ENCODE measurements at regions not wholly inside any gene's neighbourhood (a gene's known extent, or its start where the extent isn't known, plus 50 kb on each side); places are given as distances from the start of the nearest gene placed in this dataset.

DNA sequence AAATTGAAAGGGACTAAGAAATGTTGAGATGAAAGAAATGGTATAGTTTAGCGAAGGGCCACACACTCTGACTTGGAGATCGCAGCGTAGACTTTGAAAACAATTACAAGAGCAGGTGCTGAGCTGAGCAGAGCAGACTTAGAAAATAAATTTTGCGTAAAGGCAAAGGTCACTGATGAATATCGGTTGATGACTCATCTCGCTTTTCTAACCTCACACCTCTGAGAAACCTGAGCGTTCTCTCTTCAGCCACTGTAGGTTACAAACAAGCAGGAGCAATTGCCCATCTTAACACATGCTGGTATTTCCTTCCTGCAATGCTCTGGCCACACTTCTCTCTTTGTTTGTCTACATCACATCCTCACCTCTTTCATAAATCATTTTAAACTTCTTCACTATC is 190.6 kb upstream of the C9orf72 start:
- no peak for DNase-seq (ENCODE audit: extremely low read depth, low read depth)
- TF ChIP-seq, protein P1, sequence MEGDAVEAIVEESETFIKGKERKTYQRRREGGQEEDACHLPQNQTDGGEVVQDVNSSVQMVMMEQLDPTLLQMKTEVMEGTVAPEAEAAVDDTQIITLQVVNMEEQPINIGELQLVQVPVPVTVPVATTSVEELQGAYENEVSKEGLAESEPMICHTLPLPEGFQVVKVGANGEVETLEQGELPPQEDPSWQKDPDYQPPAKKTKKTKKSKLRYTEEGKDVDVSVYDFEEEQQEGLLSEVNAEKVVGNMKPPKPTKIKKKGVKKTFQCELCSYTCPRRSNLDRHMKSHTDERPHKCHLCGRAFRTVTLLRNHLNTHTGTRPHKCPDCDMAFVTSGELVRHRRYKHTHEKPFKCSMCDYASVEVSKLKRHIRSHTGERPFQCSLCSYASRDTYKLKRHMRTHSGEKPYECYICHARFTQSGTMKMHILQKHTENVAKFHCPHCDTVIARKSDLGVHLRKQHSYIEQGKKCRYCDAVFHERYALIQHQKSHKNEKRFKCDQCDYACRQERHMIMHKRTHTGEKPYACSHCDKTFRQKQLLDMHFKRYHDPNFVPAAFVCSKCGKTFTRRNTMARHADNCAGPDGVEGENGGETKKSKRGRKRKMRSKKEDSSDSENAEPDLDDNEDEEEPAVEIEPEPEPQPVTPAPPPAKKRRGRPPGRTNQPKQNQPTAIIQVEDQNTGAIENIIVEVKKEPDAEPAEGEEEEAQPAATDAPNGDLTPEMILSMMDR (IDR thresholded peaks at IDR 0.05; ENCODE audit: low read depth, low read length), result no peak

DNA sequence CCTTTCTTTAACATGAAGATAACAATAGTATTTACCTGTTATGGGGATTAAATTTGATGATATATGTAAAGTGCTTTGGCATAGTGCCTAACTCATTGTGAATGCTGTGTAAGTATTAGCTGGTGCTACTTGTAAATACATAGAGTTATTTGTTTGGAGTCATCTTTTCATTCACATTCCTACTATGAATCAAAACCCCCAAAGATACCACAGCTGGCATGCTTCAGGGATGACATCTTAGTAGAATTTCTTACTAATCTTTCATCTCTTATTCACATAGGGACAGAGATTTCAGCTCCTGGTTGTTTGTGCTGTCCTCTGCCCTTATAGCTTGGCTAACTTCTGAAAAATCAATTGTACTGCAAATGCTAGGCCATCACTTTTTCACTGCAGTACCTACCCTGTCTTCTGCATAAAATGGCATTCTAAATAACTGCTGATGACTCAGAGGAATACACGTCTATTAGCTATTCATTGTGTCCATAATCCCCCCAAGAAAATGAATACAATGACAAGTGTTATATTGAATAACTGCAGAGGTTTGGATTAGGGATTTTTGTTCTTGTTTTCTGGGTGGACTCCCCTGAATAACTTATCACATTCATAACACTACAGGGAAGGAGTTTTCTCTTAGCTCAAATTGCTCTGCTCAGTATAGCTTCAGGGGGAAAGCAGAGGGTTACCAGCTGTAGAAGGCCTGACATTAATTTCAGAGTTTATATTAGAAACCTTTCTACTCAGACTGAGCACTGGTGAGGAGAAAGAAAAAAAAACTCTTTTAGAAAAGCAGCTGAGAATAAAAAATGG is 192.2 kb upstream of the C9orf72 start:
- TF ChIP-seq, protein P1 (IDR thresholded peaks at IDR 0.05; ENCODE audit: low read depth, low read length), result no peak
- DNase-seq (ENCODE audit: extremely low read depth, low read depth), result no peak

DNA sequence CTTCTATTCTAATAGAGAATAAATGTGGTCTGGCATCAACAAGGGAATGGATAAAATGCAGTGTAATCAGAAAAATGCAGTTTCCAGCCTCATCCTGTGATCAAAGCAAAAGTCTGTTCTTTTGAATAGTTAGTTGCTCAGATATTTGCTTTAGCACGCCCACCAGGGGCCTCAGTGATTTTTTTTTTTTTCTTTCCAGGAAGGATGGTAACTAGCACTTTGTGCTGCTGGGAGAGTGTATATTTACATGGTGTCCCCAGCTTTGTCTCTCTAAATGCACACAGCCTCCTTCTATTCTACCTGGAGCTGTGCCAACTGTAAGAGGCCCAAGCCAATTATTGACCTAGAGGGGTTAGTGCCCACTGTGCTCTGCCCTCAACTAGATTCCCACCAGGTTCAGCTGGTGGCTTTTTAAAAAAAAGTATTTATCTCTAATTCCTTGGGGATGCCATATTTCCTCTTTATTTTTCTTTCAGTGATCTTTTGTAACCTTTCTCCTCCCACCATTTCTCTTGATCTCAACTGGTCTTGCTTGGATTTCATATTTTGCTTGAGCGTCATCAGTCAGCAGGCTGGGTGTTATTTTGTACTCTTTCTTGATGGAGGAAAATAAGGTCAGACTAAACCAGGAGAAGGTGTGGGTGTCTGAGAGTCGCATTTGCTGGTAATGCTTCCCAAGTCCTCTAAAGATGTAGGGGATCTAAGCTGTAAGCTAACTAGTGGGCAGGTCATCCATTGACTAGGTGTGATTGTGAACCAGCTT is 193.0 kb upstream of the C9orf72 start:
- DNase-seq (ENCODE audit: extremely low read depth, low read depth), result no peak
- TF ChIP-seq, protein P1 (IDR thresholded peaks at IDR 0.05; ENCODE audit: low read depth, low read length), result no peak

- TF ChIP-seq, protein P1 (IDR thresholded peaks at IDR 0.05; ENCODE audit: low read depth, low read length), result no peak
- no peak for DNase-seq (ENCODE audit: extremely low read depth, low read depth)
These were observed 195.5 kb upstream of the C9orf72 start for GRCh38 chr9:27768781-27769180.

DNA sequence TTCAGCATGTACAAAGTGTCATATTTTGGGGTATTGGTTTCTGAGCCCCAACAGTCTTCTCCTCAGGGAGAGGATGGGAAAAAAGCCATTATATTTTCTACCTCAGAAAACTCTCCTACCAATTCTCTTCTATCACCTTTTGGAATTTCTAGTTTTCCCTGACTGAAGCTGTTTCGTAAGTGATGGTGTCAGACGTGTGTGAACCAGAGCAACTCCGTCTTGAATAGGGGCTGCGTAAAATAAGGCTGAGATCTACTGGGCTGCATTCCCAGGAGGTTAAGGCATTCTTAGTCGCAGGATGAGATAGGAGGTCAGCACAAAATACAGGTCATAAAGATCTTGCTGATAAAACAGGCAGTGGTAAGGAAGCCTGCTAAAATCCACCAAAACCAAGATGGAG is 197.3 kb upstream of the C9orf72 start:
- TF ChIP-seq, protein P1 (IDR thresholded peaks at IDR 0.05; ENCODE audit: low read depth, low read length), result no peak
- DNase-seq (ENCODE audit: extremely low read depth, low read depth), result no peak

- no peak for DNase-seq (ENCODE audit: extremely low read depth, low read depth)
- TF ChIP-seq, protein P1 (IDR thresholded peaks at IDR 0.05; ENCODE audit: low read depth, low read length), result no peak
These were observed 198.7 kb upstream of the C9orf72 start for GRCh38 chr9:27771803-27772545.

Measured in AG09319 (cell line).